Stimulated activated CD4-positive, alpha-beta T cell treated with anti-CD3 and anti-CD28 coated beads, Interleukin-4, amount 100 ng/mL, for 1 hour (primary cell): ENCODE measurements at regions not wholly inside any gene's neighbourhood (a gene's known extent, or its start where the extent isn't known, plus 50 kb on each side); places are given as distances from the start of the nearest gene placed in this dataset.

Source experiments
- DNase-seq: peaks from one replicate; pipeline ENCODE4 v3.0.0-alpha.2; 2020

- DNase-seq = no peak
These were observed 236.7 kb downstream of the GLRX3 start for GRCh38 chr10:130372866-130373265.

GRCh38 chr10:130377986-130378540 lies 241.9 kb downstream of the GLRX3 start:
- DNase-seq = no peak

GRCh38 chr10:130378556-130379400 lies 242.6 kb downstream of the GLRX3 start:
- no peak for DNase-seq

DNA sequence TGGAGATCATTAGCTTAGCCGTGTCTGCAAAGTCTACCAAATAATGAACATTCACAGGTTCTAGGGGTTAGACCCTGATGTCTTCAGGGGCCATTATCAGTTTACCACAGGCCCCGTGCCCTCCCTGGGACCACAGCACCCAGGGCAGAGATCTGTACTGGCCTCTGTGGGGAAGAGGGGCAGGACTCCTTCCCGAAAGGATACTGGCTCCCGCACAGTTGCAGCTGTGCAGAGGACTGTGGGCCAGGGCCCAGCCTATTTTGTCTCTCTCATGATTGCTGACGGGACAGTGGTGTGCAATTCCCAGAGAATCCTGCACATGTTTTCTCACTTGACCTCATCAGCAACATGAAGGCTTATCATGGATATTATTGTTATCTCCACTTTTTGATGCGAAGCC lies 243.9 kb downstream of the GLRX3 start:
- no peak for DNase-seq

- no peak for DNase-seq
These were observed 245.8 kb downstream of the GLRX3 start for GRCh38 chr10:130382031-130382430.

DNA sequence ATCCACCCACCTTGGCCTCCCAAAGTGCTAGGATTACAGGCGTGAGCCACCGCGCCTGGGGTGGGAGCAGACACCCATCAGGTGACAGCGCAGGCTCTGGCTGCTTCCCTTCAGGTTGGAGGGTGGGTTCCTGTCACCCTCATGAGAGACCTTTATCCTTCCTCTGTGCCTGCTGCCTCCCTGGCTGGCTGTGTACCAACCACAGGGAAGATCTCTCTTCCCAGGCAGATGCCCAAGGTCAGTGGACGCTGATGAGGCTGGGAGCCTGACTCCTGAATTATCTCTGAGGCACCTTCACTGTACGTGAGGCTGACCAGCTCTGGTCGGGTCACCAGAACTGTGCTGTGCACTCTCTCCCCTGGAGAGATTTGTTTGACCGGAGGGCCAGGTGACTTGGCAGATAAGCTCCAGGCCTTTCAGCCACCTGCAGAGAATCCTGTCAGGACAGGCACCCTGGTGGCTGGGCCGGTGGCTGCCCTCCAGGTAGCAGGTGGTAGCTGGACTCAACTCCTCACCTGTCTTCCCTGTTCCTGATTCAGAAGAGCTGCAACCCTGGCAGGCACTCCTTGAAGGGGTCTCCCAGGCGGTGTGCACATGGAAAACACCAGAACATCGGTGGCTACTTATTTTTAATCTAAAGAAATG lies 251.9 kb downstream of the GLRX3 start:
- no peak for DNase-seq

DNA sequence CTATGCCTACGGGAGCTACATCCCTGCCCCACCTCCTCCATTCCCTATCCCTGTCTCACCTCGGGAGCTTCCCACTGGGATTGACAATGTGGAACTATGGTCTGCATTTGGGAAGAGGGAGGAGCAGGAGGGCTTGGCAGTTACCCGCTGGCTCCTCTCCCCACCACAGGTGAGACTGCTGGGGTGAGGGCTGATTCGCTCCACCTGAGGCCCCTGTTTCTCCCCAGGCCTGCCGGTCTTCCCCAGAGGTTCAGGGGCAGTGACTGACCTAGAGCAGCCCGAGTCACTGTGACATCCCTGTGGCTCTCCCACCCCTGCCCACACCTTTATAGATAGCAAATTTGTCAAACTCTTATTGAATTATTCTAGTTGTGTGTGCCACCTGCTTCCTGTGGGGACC lies 252.6 kb downstream of the GLRX3 start:
- no peak for DNase-seq

DNA sequence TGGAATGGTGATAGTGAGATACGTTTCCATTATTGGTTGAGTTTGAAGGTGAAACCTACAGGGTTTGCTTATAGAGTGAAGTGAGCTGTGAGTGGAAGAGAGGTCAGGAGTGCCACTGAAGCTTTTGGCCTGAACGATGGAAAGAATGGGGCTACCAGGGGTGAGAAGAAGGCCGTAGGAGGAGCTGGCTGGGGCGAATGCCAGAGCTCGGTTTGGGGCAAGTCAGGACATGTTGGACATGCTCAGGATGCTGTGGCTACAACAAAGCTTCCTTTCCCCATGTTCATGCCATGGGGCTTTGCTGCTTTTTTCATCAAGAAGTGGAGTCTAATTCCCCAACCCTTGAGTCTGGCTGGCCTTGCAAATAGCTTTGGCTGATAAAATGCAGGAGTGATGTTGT lies 253.7 kb downstream of the GLRX3 start:
- no peak for DNase-seq

GRCh38 chr10:130392031-130392430 lies 255.8 kb downstream of the GLRX3 start:
- no peak for DNase-seq

- no peak for DNase-seq
These were observed 257.2 kb downstream of the GLRX3 start for GRCh38 chr10:130393342-130393741.

DNA sequence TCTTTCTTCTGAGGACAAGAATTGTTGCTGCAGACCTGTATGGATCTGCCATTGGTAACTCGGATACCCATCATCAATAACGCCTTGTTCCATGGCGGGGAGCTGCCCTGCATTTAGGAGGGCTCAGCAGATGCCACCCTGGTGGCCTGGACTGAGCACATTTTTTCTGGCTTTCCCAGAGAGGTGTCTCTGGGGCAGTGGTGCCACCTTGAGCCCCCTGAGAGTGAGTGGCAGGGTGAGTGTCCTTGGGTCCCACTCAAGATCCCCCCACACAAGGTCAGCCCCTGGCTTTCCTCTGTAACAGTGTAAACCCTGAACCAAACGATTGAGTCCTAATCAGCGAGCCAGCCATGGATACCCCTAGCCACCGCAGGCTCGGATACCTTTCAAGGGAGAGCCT lies 258.6 kb downstream of the GLRX3 start:
- DNase-seq = no peak

DNA sequence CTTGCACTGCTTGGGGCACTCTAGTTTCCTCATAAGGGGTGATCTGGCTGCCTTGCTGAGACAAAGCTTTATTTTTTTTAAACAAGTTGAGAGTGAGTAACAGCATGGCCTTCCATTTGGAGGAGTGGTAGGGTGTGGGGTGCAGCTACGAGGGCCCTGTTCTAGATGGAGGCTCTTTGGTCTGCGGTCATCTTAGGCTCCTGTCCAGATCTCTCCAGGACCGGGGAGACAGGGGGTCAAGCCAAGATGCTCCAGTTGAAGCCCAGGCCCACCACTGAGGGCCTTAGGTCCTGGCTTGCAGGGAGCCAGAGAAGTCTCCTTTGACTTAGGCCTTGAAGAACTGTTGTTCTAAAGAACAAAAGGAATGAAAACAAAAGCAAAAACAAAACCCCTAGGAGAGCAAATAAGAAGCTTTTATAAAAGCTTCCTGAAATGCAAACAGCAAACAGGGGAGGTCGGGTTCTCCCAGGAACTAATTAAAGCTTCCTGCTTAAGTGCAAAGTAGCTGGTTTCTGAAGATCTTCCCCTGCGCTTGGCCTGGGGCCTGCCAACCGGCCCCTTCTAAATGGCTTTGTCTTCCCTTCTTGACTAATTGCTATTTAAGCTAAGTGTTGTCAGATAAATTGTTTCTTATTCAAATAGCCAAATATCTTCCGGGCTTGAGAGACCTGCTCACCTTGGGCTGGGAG lies 259.2 kb downstream of the GLRX3 start:
- no peak for DNase-seq

DNA sequence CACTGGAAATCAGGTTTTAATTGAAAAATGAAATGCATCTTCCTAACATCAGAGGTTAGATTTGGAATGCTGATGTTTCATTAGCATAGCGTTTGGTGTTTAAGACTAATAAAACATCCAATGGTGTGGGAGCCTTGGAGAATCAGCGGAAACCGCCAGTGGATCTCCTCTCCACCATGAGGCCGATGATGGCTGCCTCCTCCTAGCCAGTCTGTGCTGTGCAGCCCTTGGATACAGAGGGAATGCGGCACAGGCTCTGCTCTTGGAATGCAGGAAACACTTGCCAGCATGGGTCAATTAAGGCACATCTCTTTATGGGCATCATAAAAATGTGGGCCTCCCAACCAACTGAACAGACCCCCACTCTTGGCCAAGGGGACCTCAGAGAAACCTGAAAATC lies 259.9 kb downstream of the GLRX3 start:
- no peak for DNase-seq

DNA sequence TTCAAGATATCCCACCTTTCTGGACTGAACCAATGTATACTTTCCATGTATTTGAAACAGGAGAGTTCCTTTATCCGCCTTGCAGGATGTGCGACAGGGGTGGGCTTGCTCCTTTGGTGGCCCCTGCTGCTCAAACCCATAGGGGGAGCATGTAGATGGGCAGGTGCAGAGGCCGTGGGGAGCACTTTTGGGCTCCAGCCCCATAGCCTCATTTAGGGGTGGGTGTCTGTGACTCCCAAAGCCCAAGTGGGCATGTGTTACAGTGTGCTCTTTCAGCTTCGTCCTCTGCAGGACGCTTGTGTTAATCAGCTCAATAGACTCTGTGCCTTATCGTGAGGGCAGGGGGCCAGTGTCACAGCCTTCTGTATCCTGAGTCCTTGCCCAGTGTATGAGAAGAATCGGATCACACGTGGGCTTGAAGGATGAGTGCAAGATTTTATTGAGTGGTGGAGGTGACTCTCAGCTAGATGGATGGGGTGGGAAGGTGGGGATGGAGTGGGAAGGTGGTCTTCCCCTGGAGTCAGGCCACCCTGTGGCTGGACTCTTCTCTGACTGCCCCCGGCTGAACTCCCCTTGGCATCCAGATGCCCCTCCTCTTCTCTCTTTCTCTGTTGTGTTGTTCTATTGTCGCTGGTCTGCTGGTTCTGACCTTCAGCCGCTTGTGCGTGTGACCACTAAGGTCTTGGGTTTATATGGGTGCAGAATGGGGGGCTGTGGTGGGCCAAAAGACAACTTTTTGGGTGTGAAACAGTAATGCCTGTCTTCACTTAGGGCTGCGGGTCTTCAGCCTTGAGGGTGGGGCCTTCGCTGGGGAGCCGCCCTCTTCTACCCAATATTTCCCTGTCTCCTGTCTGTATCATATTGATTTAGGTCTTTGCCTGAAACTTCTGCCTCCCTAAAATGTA lies 262.2 kb downstream of the GLRX3 start:
- no peak for DNase-seq

GRCh38 chr10:130399425-130399950 lies 263.3 kb downstream of the GLRX3 start:
- no peak for DNase-seq

DNA sequence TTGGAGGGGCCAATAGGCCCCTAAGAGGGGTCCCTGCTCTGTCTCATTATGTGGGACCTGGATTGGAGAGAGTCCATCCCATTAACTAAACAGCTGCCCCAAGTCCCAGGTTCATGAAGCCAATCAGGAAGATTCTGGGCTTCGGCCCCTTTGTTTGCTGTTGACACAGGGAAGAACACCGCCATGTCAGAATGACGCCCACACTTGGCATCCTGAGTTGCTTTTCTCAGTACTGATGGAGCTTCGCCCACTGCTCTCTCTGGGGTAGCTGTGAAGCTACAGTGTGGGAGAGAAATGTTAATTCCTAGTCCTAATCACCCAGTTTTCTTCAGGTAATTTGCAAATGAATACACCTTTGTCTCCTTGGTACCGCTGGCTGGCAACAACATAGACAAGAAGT lies 264.7 kb downstream of the GLRX3 start:
- no peak for DNase-seq

DNA sequence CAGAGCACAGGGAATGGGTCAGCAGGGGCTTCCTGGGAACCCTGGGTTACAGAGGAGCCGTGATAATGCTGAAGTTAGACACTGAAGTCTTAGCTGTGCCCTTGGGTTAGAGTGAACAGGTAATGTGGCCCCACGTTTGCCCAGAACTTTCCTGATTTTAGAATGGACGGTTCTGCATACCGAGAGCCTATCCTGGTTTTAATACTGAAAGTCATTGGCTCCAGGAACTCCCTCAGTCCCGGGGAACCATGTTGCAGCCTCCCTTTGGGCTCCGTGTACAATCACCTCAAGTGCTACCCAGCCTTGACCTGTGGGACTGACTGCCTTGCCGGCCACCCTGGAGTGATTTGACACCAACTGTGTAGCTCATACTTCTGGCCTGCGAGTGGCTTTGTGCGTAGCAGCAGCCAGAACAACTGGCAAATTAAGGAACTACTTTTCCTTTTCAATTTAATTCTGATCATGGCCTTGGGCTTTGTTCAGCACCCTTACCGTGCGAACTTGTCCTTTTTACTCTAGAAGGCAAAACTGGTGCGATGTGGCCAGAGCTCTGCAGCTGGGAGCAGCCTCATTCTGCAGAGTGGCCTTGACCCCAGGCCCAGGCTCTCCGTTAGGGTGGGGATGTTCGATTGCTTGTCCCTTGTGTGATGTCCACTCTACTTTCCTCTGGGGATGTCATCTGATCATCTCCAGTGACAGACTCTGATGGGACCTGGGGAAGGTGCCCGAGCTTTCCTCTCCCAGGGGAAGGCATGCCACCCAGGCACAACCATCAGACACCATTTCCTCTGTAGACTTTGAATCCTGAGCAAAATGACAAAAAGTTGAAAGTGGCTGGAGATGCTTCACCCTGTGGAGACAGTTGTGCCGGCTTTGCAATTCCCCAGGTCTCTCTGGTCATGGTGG lies 265.9 kb downstream of the GLRX3 start:
- no peak for DNase-seq

- no peak for DNase-seq
These were observed 267.2 kb downstream of the GLRX3 start for GRCh38 chr10:130403153-130404075.

DNA sequence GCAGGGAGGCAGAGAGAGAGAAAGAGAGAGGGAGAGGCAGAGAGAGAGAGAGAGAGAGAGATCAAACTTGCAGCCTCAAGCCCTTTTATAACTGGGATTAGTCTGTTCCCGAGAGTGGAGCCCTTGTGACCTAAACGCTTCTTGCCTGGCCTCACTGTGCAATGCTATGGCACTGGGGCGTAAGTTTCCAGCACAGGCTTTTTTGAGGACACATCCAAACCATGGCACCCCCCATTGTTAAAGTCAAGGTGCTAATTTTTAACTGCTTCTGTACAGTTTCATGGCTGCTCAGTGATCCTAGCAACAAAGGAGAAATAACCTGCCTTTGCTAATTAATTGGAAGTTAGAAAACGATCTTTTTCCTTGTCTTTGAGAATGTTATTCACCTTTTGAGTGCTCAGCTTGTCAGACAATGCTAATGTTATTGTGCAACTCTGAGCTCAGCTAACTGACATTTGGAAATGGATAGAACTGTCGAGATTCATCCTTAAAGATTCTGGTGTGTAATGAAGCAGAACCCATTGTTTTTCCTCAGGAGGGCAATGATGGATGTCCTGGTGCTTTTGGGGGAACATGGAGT lies 268.4 kb downstream of the GLRX3 start:
- DNase-seq = no peak

DNA sequence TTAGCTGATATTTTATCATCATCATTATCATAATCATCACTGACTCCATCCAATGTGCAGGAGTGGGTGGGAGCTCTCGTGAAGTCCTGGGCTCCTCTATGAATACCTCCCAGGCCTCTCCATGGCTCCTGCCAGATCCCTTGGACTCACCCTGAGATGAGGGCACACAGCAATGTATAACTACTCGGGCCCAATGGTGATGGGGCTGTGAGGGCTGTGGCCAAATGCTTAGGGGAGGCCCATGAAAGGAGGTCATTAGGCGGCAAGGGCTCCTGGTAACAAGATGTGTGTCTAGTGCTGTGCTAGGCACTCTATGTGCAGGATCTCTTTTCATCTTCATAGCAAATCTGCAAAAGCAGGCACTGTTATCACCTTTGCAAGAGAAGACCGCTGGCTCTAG lies 270.9 kb downstream of the GLRX3 start:
- DNase-seq = no peak
